C4-2B (cell line): ENCODE measurements at regions not wholly inside any gene's neighbourhood (a gene's known extent, or its start where the extent isn't known, plus 50 kb on each side); places are given as distances from the start of the nearest gene placed in this dataset.

Experiments used
- ZFX ChIP-seq: fragments of 450-650 bp; IDR thresholded peaks from 2 replicates; pipeline ENCODE4 v1.6.1; 2017
- TF ChIP-seq, protein P1 (sequence below): fragments of 450-650 bp; conservative IDR thresholded peaks from 2 replicates; pipeline ENCODE4 v1.5.1; 2017; ENCODE audit warnings: mild to moderate bottlenecking

DNA sequence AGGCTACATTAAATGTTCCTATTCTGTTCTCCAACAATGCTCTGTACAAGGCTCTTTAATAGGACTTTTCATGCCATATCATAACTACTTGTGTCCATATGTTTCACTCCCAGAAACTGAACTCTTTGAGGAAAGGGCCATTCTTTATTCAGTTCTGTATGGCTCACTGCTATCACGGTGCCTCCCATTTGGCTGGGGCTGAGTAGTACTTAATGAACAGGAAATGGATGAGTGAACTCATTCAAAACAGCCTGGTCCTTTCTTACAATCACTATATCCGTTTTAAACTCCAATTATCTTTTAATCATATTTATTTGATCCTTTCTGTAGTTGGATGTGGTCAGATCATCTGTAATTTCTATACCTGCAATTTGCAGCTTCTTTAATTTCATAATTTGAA lies 410.6 kb downstream of the TBC1D4 start:
- TF ChIP-seq, protein P1, sequence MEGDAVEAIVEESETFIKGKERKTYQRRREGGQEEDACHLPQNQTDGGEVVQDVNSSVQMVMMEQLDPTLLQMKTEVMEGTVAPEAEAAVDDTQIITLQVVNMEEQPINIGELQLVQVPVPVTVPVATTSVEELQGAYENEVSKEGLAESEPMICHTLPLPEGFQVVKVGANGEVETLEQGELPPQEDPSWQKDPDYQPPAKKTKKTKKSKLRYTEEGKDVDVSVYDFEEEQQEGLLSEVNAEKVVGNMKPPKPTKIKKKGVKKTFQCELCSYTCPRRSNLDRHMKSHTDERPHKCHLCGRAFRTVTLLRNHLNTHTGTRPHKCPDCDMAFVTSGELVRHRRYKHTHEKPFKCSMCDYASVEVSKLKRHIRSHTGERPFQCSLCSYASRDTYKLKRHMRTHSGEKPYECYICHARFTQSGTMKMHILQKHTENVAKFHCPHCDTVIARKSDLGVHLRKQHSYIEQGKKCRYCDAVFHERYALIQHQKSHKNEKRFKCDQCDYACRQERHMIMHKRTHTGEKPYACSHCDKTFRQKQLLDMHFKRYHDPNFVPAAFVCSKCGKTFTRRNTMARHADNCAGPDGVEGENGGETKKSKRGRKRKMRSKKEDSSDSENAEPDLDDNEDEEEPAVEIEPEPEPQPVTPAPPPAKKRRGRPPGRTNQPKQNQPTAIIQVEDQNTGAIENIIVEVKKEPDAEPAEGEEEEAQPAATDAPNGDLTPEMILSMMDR = no peak
- TF ChIP-seq ZFX = no peak
